ENCODE measurements at regions not wholly inside any gene's neighbourhood (a gene's known extent, or its start where the extent isn't known, plus 50 kb on each side); places are given as distances from the start of the nearest gene placed in this dataset.

DNA sequence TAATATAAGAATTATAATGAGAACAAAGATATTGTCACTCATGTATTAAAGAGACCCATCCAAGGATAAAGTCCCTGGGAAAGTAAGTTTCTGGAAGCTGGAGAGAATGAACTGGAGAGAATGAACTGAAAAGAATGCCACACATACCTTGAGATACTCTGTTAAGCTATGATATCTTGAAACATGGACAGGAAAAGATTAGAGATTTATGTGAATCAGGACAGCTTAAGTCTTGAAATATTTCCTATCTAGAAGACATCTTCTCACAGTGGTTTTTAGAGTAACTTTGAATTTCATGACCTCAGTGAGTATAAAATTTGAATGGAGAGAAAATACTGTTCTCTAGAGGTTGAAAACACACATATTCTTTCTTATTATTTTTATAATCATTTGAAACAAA is 201.3 kb upstream of the HMCN1 start:
- Histone ChIP-seq H3K36me3 (no peaks in the 10 kb centered on the region), H3K27me3 (replicated peaks in 1 of 7) (no peaks in the 10 kb centered on the region), H3K4me1 (peaks cover 0 to 24% (median 0%) of the 10 kb centered on the region in 6 donors), H3K27ac (no peak overlapping the region), H3K9me3 (no peaks in the 10 kb centered on the region), H3K4me3 (no peak overlapping the region)
- DNase-seq: no peak
- intact Hi-C loops (cut with DNase I; ENCODE audit: low total_unique reads): no loop called here
- TF ChIP-seq POLR2A (IDR thresholded peaks at IDR 0.05) (no peak), POLR2AphosphoS5 (IDR thresholded peaks at IDR 0.05) (no peak)
- TF ChIP-seq, protein P1, sequence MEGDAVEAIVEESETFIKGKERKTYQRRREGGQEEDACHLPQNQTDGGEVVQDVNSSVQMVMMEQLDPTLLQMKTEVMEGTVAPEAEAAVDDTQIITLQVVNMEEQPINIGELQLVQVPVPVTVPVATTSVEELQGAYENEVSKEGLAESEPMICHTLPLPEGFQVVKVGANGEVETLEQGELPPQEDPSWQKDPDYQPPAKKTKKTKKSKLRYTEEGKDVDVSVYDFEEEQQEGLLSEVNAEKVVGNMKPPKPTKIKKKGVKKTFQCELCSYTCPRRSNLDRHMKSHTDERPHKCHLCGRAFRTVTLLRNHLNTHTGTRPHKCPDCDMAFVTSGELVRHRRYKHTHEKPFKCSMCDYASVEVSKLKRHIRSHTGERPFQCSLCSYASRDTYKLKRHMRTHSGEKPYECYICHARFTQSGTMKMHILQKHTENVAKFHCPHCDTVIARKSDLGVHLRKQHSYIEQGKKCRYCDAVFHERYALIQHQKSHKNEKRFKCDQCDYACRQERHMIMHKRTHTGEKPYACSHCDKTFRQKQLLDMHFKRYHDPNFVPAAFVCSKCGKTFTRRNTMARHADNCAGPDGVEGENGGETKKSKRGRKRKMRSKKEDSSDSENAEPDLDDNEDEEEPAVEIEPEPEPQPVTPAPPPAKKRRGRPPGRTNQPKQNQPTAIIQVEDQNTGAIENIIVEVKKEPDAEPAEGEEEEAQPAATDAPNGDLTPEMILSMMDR (IDR thresholded peaks at IDR 0.05 in 8 of 11, conservative IDR thresholded peaks at IDR 0.05 in 3 of 11): no peak

DNA sequence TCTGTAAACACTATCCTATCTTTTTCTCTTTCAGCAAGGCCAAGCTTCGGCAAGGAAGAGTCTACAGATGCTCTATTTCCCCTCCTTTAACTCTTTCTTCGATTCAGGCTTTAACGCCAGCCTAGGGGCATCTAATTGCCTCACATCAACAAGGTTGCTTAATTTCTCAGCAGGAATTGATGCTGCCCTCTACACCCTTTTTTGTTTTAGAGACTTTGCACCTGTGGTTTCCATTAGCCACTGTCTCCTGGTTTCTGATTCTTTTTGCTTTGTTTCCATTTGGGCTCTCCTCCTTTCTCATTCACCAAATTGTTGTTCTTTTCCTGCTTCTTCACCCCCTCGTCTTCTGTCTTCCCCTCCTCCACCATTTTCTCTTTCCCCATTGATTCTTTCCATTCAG is 202.4 kb upstream of the HMCN1 start:
- H3K36me3 ChIP-seq: no peaks in the 10 kb centered on the region
- 83 to 94% (median 88%) methylated on average over 4 of the region's 4 CpGs for WGBS, 5 donors
- H3K4me1 ChIP-seq: peaks cover 0 to 29% (median 5%) of the 10 kb centered on the region in 6 donors
- TF ChIP-seq, protein P1 (IDR thresholded peaks at IDR 0.05 in 8 of 11, conservative IDR thresholded peaks at IDR 0.05 in 3 of 11): no peak
- TF ChIP-seq POLR2AphosphoS5 (IDR thresholded peaks at IDR 0.05) (no peak), POLR2A (IDR thresholded peaks at IDR 0.05) (no peak)
- no peak for DNase-seq
- no peak overlapping the region for H3K4me3 ChIP-seq
- H3K27ac ChIP-seq: no peak overlapping the region
- H3K9me3 ChIP-seq: no peaks in the 10 kb centered on the region
- H3K27me3 ChIP-seq (replicated peaks in 1 of 7): no peaks in the 10 kb centered on the region
- intact Hi-C loops (cut with DNase I; ENCODE audit: low total_unique reads): no loop called here

DNA sequence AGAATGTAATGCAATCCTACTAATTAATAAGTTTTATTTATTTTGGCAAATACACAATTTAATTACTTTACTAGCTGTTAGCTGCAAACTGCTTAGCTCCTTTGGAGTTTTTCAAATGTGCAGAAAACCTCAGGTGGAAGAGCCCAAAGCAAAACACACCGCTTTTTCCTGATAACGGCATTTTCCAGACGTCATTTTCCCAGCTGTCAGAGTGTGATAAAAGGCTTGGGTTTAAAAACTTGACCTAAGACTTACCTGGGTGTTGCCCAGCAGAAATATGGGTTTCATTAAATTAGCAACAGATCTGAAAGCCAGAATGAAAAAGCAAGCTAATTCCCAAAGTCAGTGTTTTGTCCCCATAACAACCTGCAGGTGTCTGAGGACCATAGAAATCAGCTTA is 204.0 kb upstream of the HMCN1 start:
- intact Hi-C loops (cut with DNase I; ENCODE audit: low total_unique reads): no loop called here
- 83 to 97% (median 93%) methylated on average over 3 of the region's 3 CpGs for WGBS, 5 donors
- Histone ChIP-seq H3K36me3 (no peaks in the 10 kb centered on the region), H3K27ac (no peak overlapping the region), H3K4me3 (no peak overlapping the region), H3K9me3 (no peaks in the 10 kb centered on the region), H3K27me3 (replicated peaks in 1 of 7) (no peaks in the 10 kb centered on the region), H3K4me1 (peaks cover 0 to 33% (median 11%) of the 10 kb centered on the region in 6 donors)
- TF ChIP-seq, protein P1 (IDR thresholded peaks at IDR 0.05 in 8 of 11, conservative IDR thresholded peaks at IDR 0.05 in 3 of 11): no peak
- no peak for TF ChIP-seq POLR2A (IDR thresholded peaks at IDR 0.05)
- TF ChIP-seq POLR2AphosphoS5 (IDR thresholded peaks at IDR 0.05): no peak
- DNase-seq: no peak

DNA sequence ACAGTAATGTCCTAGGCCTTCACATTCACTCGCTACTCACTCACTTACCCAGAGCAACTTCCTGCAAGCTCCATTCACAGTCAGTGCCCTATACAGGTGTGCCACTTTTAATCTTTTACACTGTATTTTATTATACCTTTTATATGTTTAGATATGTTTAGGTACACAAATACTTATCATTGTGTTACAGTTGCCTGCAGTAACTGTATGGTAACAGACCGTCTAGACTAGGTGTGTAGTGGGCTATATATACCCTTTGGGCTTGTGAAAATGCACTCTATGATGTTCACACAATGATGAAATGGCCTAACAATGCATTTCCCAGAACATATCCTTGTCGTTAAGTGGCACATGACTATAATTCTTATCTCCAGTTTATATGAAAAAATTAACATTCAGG is 204.5 kb upstream of the HMCN1 start:
- 92 to 95% (median 95%) methylated on average over 3 of the region's 3 CpGs for WGBS, 5 donors
- no peak for DNase-seq
- intact Hi-C loops (cut with DNase I; ENCODE audit: low total_unique reads): no loop called here
- Histone ChIP-seq H3K4me1 (peaks cover 0 to 28% (median 11%) of the 10 kb centered on the region in 6 donors), H3K27ac (no peak overlapping the region), H3K36me3 (no peaks in the 10 kb centered on the region), H3K4me3 (no peak overlapping the region), H3K27me3 (replicated peaks in 1 of 7) (no peaks in the 10 kb centered on the region), H3K9me3 (no peaks in the 10 kb centered on the region)
- TF ChIP-seq, protein P1 (IDR thresholded peaks at IDR 0.05 in 8 of 11, conservative IDR thresholded peaks at IDR 0.05 in 3 of 11): no peak
- TF ChIP-seq POLR2A (IDR thresholded peaks at IDR 0.05): no peak
- no peak for TF ChIP-seq POLR2AphosphoS5 (IDR thresholded peaks at IDR 0.05)
